Thyroid gland (tissue), 4 donors: ENCODE measurements at regions not wholly inside any gene's neighbourhood (a gene's known extent, or its start where the extent isn't known, plus 50 kb on each side); places are given as distances from the start of the nearest gene placed in this dataset.

Source experiments
- DNase-seq, 2 donors: peaks; one replicate each; pipeline ENCODE4 v3.0.0-alpha.2; 2019
- H3K27ac ChIP-seq, 3 donors: fragments of 200-600 bp; sonication (generic); 1 replicate in 2 of 3; 2 replicates in 1 of 3; pipeline ENCODE4 v1.5.1; 2016 to 2019; ENCODE audit warnings: mild to moderate bottlenecking in 1 of 3, moderate library complexity in 1 of 3
- H3K27me3 ChIP-seq: fragments of 200-600 bp; sonication (generic); one replicate; pipeline ENCODE4 v1.5.1; 2019
- H3K36me3 ChIP-seq, 2 donors: fragments of 200-600 bp; sonication (generic); one replicate each; pipeline ENCODE4 v1.5.1; 2016 to 2019
- H3K4me1 ChIP-seq, 2 donors: fragments of 200-600 bp; sonication (generic); one replicate each; pipeline ENCODE4 v1.5.1; 2017 to 2019
- H3K4me3 ChIP-seq, 3 donors: fragments of 200-600 bp; sonication (generic); replicated peaks in 1 of 3; 1 replicate in 2 of 3; 2 replicates in 1 of 3; pipeline ENCODE4 v1.5.1; 2016; ENCODE audit warnings: mild to moderate bottlenecking in 1 of 3
- H3K9me3 ChIP-seq: fragments of 200-600 bp; sonication (generic); one replicate; pipeline ENCODE4 v1.5.1; 2017
- CTCF ChIP-seq, 6 experiments: fragments of 200-600 bp in 3 of 6; fragments of 450-650 bp in 3 of 6; sonication (generic) in 3 of 6; IDR thresholded peaks; one replicate each; pipeline ENCODE4 v1.5.1; 2016 to 2019; ENCODE audit warnings: antibody characterized with exemption in 6 of 6, mild to moderate bottlenecking in 2 of 6, inconsistent platforms in 1 of 6, moderate library complexity in 1 of 6
- POLR2A ChIP-seq, 2 donors: fragments of 450-650 bp; IDR thresholded peaks; one replicate each; pipeline ENCODE4 v1.6.1; 2017; ENCODE audit warnings: antibody characterized with exemption in 2 of 2, mild to moderate bottlenecking in 2 of 2, moderate library complexity in 1 of 2
- WGBS, 2 donors: methylation state at CpG; one replicate each; pipeline ENCODE4 v1.1.5; 2017; 5-methylcytosine and 5-hydroxymethylcytosine counted together
- intact Hi-C: fragments of 100-400 bp; cut with DNase I; formaldehyde crosslinking; loops from one replicate; pipeline ENCODE4 v1.15.1; 2023

- Histone ChIP-seq H3K9me3 (no peaks in the 10 kb centered on the region), H3K4me1 (peaks cover 6 to 17% of the 10 kb centered on the region in 2 donors), H3K36me3 (no peaks in the 10 kb centered on the region), H3K27me3 (no peaks in the 10 kb centered on the region), H3K4me3 (no peak overlapping the region), H3K27ac (no peak overlapping the region)
- intact Hi-C loops: no loop called here
- no peak for TF ChIP-seq POLR2A (IDR thresholded peaks at IDR 0.05)
- no peak for TF ChIP-seq CTCF (IDR thresholded peaks at IDR 0.05)
- DNase-seq: no peak
Measured at GRCh38 chr11:69935941-69936505, 116.8 kb upstream of the FGF3 start.

- 80 to 89% methylated on average over 2 of the region's 2 CpGs for WGBS, 2 donors
- Histone ChIP-seq H3K4me1 (peaks cover 11 to 21% of the 10 kb centered on the region in 2 donors), H3K27me3 (no peaks in the 10 kb centered on the region), H3K9me3 (no peaks in the 10 kb centered on the region), H3K27ac (no peak overlapping the region), H3K36me3 (no peaks in the 10 kb centered on the region), H3K4me3 (no peak overlapping the region)
- TF ChIP-seq CTCF (IDR thresholded peaks at IDR 0.05): no peak
- TF ChIP-seq POLR2A (IDR thresholded peaks at IDR 0.05): no peak
- intact Hi-C loops: no loop called here
- DNase-seq: no peak
Measured at GRCh38 chr11:69936771-69937170, 117.6 kb upstream of the FGF3 start.

GRCh38 chr11:69938206-69938605, 119.0 kb upstream of the FGF3 start:
- intact Hi-C loops: no loop called here
- DNase-seq: no peak
- Histone ChIP-seq H3K36me3 (no peaks in the 10 kb centered on the region), H3K4me3 (no peak overlapping the region), H3K9me3 (no peaks in the 10 kb centered on the region), H3K27ac (no peak overlapping the region), H3K27me3 (no peaks in the 10 kb centered on the region), H3K4me1 (peaks cover 17 to 36% of the 10 kb centered on the region in 2 donors)
- WGBS, 2 donors: 88 to 91% methylated on average over 13 of the region's 13 CpGs
- TF ChIP-seq POLR2A (IDR thresholded peaks at IDR 0.05) (no peak), CTCF (IDR thresholded peaks at IDR 0.05) (no peak)

- TF ChIP-seq CTCF (IDR thresholded peaks at IDR 0.05) (no peak), POLR2A (IDR thresholded peaks at IDR 0.05) (no peak)
- no peaks in the 10 kb centered on the region for H3K36me3 ChIP-seq
- no peak overlapping the region for H3K4me3 ChIP-seq
- no peaks in the 10 kb centered on the region for H3K9me3 ChIP-seq
- H3K27ac ChIP-seq: peak overlapping the region; percentile 25 to 60 (median 38)
- WGBS, 2 donors: 34 to 48% methylated on average over 7 to 15 of the region's 28 CpGs
- peaks cover 17 to 36% of the 10 kb centered on the region in 2 donors for H3K4me1 ChIP-seq
- no peaks in the 10 kb centered on the region for H3K27me3 ChIP-seq
- peak; percentile 57 to 59 for DNase-seq
- intact Hi-C loops: no loop called here
Measured at GRCh38 chr11:69939551-69940245, 120.5 kb upstream of the FGF3 start.

GRCh38 chr11:69940246-69940610, 121.0 kb upstream of the FGF3 start:
- peak overlapping the region; percentile 25 to 60 (median 38) for H3K27ac ChIP-seq
- TF ChIP-seq CTCF (IDR thresholded peaks at IDR 0.05) (no peak), POLR2A (IDR thresholded peaks at IDR 0.05) (no peak)

More at GRCh38 chr11:69940246-69940610, 121.0 kb upstream of the FGF3 start:
- intact Hi-C loops: no loop called here
- WGBS, 2 donors: 88 to 94% methylated on average over 6 of the region's 6 CpGs
- no peaks in the 10 kb centered on the region for H3K36me3 ChIP-seq
- peaks cover 17 to 36% of the 10 kb centered on the region in 2 donors for H3K4me1 ChIP-seq
- no peaks in the 10 kb centered on the region for H3K9me3 ChIP-seq
- no peak overlapping the region for H3K4me3 ChIP-seq
- no peak for DNase-seq
- no peaks in the 10 kb centered on the region for H3K27me3 ChIP-seq
